T1000 (cell line): ENCODE measurements at regions not wholly inside any gene's neighbourhood (a gene's known extent, or its start where the extent isn't known, plus 50 kb on each side); places are given as distances from the start of the nearest gene placed in this dataset.
"Not testable (repeated sequence)": the region's sequence is repeated elsewhere in the genome, so short reads cannot be mapped to it uniquely, and the experiment has no call there.

Experiments
- DNase-seq: peaks from one replicate; lab custom pipeline; 2025; ENCODE audit warnings: mixed read lengths; lab: John Stamatoyannopoulos, UW

- no peak for DNase-seq
These were observed 64.2 kb downstream of the DACT2 start for GRCh38 chr6:168255283-168255881.

DNA sequence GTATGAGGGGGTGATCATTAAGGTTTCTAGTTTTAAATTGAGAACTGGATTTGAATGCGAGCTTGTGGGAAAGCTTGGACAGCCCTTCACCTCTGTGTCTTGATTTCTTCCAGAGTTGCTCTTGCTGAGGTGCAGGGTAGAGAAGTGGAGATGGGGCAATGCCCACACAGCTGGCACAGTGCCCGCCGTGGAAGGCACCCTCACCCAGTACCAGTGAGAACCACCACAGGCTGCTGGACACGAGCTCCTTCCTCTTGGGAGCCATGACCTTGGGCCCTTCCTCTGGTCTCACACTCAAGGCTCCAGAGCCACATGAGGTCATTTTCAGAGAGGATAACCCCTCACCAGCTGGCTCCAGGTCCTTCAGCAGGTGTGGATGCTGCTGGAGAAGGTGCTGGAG lies 67.3 kb downstream of the DACT2 start:
- DNase-seq: no peak

- no peak for DNase-seq
These were observed 69.3 kb downstream of the DACT2 start for GRCh38 chr6:168250250-168250649.

DNA sequence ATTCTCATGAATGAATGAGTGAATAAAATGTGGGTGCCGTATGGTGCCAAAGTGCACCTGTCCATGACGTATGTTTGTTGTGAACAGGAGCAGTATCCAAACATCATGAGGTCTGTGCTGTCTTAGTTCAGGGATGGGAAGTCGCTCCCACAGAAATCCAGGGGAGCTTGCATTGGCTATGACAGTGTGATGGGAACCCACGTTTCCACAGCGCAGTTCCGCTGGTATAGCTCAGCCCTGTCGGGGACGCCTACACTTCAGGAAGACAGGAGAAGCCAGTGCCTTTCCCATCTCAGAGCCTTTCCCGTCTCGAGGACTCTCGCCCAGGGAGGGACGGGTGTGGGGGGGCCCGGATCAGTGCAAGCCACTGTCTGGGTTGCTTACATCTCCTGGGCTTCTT lies 69.8 kb downstream of the DACT2 start:
- DNase-seq: no peak

DNA sequence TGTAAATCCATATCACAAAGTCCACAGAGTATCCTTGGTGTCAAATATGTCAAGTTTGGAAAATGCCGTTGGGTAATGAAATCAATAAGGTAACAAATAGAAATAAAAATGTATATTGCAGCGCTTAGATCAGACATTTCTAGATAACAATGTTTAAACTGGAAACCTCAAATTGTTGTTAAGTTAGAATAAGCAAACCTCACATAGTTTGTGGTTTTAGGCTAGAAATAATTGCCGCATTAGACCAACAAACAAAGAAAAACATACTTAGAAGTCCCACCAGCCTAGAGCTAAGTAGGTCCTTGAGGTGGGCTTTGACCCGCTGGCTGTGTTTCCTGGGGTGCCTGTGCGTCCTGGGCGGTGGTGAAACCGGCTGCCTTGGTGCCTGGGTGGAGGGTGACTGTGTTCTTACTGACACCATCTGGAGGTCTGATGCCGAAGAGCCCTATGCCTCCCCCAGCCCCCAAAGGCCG lies 71.4 kb downstream of the DACT2 start:
- no peak for DNase-seq

- no peak for DNase-seq
These were observed 72.0 kb downstream of the DACT2 start for GRCh38 chr6:168247443-168248147.

DNA sequence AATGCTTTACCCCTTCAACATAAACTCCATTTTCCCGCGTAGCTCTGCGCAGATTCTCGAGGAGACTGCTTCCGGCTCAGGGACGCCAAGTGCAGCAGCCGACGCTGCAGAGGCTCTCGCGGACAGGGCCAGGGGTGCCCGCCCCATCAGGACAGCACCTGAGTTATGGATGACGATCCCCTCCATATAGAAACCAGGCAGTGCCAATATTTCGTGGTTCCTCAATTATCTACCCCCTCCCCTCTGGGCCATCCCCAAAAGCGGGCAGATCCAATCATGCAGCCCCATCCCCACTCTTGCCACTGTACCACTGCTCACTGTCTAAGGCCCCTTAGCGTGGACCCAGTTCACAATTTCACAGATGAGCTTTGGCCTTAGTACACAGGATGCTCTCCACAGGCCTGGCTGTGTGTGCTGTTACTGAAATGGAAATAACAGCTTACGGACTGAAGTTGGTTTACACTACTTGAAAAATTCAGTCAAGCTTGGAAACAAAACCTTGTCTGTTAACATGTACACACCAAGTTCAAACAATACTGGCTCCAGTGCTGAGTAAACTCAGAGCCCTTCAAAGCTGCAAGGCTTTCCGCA lies 74.5 kb downstream of the DACT2 start:
- no peak for DNase-seq

- DNase-seq: no peak
These were observed 75.7 kb downstream of the DACT2 start for GRCh38 chr6:168243812-168244376.

DNA sequence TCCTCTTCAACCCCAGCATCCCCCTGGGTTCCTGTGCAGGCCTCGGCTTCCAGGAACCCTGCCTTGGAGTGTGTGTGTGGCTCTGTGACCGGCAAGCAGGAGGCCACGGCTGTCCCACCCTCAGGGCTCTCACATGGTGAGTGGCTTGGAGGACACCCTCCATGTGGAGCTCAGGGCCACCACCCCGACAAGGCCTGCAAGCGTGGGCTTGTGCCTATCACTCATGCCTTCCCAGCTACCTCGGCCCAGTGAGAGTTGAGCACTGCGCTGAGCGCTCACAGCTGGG lies 76.7 kb downstream of the DACT2 start:
- DNase-seq: no peak

GRCh38 chr6:168242111-168242939 lies 77.3 kb downstream of the DACT2 start:
- no peak for DNase-seq

DNA sequence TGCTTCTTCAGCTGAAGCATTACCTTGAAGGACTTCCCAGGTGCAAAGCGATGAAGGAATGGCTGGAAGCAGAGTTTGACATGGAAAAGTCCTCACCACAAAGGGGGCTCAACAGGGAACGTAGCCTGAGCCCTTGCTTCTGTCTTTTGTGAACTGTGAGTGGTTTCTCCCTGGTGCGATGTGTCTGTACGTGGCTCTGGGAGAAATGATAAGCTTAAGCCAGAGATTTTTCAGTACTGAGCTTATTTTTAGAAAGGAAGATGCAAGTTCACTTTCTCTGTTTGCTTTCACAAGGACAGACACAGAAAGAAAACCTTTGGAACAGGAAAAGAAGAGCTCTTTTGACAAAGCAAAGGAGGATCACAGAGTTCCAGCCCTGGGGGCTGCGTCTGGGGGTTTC lies 79.4 kb downstream of the DACT2 start:
- no peak for DNase-seq

DNA sequence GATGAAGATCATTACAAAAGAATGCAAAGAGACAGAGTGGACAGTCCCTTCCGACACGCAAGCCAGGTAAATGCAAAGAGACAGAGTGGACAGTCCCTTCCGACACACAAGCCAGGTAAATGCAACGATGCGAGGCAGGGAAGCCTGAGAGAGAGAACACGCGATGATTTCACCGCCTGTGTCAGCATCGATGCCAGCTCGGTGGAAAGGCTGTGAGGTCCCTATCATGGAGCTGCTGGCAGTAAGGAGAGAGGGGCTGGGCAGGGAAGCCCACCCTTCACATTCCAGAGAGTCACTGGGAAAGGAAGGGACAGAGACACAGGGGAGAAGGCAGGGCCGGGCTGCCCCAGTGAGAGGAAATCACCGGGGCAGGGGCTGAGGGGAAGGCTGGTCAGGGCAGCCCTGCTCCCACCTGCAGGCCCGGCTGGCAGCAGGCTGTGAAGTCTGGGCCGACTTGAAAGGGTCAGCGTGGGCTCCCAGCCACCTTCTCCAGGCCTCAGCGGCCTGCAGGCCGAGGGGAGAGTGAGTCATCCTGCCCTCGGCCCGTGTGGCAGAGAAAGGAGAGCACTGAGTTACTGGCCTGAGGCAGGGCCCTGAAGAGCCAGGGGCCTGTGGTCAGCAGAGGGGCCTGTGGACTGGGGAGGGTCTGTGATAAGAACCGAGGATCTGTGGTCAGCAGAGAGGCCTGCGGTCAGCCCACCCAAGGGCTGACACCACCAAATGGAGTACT lies 80.4 kb downstream of the DACT2 start:
- DNase-seq: no peak

GRCh38 chr6:168238159-168238909 lies 81.2 kb downstream of the DACT2 start:
- DNase-seq: no peak

GRCh38 chr6:168233875-168234213 lies 85.7 kb downstream of the DACT2 start:
- DNase-seq: not testable (repeated sequence)

DNA sequence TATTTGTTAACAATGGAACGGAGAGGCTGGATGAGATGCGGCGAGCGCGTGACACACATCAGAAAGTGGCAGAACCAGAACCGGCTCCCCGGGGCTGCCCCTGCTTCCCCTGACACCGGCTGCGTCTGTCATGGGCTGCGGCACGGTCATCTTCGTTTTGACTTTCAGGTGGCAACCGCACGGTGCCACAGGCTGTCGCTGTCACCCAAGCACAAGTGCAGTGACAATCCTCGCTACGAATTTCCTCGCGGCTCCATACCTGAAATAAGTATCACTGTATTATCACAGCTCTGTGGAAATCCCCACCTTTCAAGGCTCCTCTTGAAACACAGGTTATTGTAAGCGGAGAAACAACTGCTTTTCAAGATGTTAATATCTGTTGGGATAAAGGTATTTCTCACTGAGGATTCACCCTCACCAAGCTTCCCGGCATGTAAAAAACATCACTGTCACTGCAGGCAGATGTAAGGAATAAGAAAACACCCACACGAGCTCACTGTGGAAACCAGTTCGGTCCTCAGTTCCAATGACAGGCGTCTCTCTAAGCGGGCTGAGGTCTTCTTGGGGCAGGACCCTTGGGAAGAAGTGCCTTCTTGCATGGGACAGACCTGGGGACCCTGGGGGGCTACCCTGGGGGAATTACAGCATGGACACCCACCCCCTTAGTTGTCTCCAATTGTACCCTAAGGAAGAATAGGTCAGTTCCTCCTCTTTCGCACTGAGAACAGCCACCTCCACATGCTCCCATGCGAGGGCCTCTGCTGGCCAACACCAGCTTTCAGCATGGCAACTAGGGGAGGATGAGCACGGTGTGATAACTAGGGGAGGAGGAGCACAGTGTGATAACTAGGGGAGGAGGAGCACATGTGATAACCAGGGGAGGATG lies 86.3 kb downstream of the DACT2 start:
- DNase-seq: no peak

GRCh38 chr6:168232528-168232927 lies 87.0 kb downstream of the DACT2 start:
- DNase-seq: no peak

- DNase-seq: no peak
These were observed 87.5 kb downstream of the DACT2 start for GRCh38 chr6:168232062-168232461.

- no peak for DNase-seq
These were observed 88.1 kb downstream of the DACT2 start for GRCh38 chr6:168231393-168231957.

GRCh38 chr6:168229368-168229752 lies 90.2 kb downstream of the DACT2 start:
- no peak for DNase-seq
